HUES48 (cell line): ENCODE measurements at regions not wholly inside any gene's neighbourhood (a gene's known extent, or its start where the extent isn't known, plus 50 kb on each side); places are given as distances from the start of the nearest gene placed in this dataset.

Experiments used
- H3K27ac ChIP-seq: one replicate; pipeline ENCODE4 v1.7.0; 2013; ENCODE audit warnings: low read depth, low read length, inconsistent platforms
- H3K27me3 ChIP-seq: 2 replicates; pipeline ENCODE4 v1.6.1; 2013; ENCODE audit warnings: mild to moderate bottlenecking, low read length; ENCODE audit not compliant: control insufficient read depth, insufficient read depth
- H3K36me3 ChIP-seq: 2 replicates; pipeline ENCODE4 v1.6.1; 2013; ENCODE audit warnings: low read length; ENCODE audit not compliant: control insufficient read depth, insufficient read depth
- H3K4me1 ChIP-seq: 2 replicates; pipeline ENCODE4 v1.6.1; 2013; ENCODE audit warnings: mild to moderate bottlenecking, low read length; ENCODE audit not compliant: control insufficient read depth, insufficient read depth
- H3K4me3 ChIP-seq: 2 replicates; pipeline ENCODE4 v1.5.1; 2013; ENCODE audit warnings: mild to moderate bottlenecking, low read depth, low read length
- H3K9ac ChIP-seq: 2 replicates; pipeline ENCODE4 v1.6.1; 2013; ENCODE audit warnings: mild to moderate bottlenecking, low read depth, low read length, moderate library complexity
- H3K9me3 ChIP-seq: 2 replicates; pipeline ENCODE4 v1.6.1; 2013; ENCODE audit warnings: low read length; ENCODE audit not compliant: control insufficient read depth, insufficient read depth

DNA sequence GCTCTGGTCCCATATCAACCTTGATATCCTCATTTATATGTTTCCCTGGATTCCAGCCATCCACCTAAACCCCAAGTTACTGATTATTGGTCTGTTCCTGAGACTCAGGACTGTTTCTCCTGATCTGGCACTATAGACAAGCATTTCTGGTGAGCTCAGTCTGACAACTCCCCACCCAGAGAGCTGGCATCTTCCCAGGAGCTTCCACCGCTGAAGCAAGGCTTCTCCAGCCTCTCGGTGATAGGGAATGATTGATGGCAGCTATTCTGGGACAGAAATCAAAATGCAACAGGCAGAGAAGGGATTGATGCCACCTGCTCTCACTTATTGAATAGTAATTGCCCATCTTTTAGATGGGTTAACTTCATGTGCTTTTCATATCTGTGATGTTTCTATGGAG, 169.7 kb upstream of the GGTLC1 start:
- H3K4me3 ChIP-seq = no peak overlapping the region
- H3K36me3 ChIP-seq = no peaks in the 10 kb centered on the region
- no peaks in the 10 kb centered on the region for H3K27me3 ChIP-seq
- no peaks in the 10 kb centered on the region for H3K4me1 ChIP-seq
- no peak overlapping the region for H3K27ac ChIP-seq
- no peaks in the 10 kb centered on the region for H3K9me3 ChIP-seq
- H3K9ac ChIP-seq = no peak overlapping the region

DNA sequence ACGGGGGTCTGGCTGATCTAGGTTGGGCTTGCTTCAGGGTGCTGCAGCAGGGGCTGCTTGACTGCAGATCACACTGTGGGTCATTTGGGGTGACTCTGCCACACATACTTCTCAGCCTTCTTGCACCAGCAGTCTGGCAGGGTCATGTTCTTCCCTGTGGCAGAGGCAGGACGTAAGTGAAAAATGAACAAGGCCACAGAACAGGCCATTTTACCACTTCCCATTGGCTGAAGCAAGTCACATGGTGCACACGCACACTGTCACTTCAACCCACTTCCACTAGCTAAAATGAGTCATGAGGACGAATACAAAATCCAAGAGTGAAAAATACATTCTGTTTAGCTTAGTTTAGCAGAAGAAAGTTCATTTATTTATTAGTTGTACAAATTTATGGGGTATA, 168.6 kb upstream of the GGTLC1 start:
- H3K36me3 ChIP-seq = no peaks in the 10 kb centered on the region
- H3K27ac ChIP-seq = no peak overlapping the region
- no peaks in the 10 kb centered on the region for H3K4me1 ChIP-seq
- H3K4me3 ChIP-seq = no peak overlapping the region
- no peaks in the 10 kb centered on the region for H3K9me3 ChIP-seq
- no peak overlapping the region for H3K9ac ChIP-seq
- H3K27me3 ChIP-seq = no peaks in the 10 kb centered on the region

DNA sequence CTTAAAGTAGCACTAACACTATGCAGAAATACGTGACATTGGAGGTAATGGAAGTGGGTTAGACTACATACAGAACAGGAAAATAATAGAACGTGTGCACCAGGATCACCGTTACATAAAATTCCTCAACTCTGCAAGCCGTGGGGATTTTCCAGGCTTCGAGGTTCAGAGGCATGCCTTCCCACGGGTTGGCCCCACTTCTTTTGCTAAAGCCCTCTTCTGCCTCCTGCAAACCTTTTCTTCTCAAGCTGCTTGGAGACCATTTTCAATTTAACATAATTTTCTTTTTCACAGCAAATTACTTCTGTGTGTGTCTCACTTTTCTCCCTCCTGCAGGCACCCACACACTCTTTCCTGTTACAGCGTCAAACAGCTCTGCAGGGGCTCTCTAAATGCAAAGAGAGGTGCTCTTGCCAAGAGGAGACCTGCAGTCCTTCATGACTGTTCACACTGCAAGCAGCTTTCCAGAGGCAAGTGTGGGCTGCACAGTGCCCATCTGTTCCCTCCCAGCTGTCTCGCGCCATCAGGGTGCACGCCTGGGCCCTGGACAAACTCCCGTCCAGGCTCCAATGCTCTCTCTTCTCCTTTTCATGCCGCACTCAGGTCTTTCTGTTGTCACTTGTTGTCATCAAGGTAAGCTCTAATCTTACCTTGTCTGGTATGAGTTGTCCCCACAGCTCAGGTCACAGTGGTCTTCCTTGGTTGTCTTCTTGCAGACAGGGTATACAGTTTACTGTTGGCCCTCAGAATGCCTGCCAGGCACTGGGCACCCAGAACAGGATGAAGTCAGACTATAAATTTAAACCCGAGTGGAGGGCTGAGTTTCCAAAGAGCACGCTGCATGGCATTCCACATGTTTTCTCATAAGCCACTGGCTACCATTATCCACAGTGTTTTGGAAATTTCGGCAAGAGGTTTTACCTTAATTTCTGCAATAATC, 164.8 kb upstream of the GGTLC1 start:
- no peak overlapping the region for H3K27ac ChIP-seq

DNA sequence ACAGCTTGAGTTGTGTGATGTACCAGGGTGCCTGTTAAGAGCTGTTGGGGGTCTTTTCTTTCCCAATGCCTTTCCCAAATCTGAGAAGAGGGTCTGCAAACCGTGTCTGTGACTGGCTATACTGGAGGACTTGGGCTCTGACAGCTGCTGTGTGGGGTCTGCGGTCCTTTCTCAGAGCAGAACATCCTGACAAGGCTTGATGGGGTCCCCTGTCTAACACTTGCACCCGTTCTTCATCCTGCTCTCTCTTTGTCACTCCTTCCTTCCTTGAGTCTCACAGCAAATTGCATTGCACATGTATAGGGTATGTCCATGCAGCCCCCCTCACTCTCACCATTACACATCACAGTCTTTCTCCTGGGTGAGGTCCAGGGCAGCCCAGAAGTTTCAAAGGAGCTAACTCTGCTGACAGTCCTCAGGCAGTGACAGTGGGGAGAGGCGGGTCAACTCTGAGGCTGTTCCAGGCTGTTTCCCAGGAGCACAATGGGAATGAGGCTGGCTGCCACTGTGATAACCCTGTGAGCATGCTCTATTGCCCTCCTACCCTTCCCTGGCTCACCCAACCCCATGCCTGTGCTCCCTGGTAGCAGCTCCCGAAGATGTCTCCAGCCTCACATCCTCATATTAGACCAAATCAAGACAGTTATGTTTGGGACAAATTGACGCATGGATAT, 163.2 kb upstream of the GGTLC1 start:
- H3K4me1 ChIP-seq = no peaks in the 10 kb centered on the region
- no peak overlapping the region for H3K27ac ChIP-seq
- no peaks in the 10 kb centered on the region for H3K36me3 ChIP-seq

More for the DNA sequence above, 164.8 kb upstream of the GGTLC1 start:
- Histone ChIP-seq H3K36me3 (no peaks in the 10 kb centered on the region), H3K9ac (no peak overlapping the region), H3K9me3 (no peaks in the 10 kb centered on the region), H3K4me3 (no peak overlapping the region), H3K27me3 (no peaks in the 10 kb centered on the region), H3K4me1 (no peaks in the 10 kb centered on the region)

DNA sequence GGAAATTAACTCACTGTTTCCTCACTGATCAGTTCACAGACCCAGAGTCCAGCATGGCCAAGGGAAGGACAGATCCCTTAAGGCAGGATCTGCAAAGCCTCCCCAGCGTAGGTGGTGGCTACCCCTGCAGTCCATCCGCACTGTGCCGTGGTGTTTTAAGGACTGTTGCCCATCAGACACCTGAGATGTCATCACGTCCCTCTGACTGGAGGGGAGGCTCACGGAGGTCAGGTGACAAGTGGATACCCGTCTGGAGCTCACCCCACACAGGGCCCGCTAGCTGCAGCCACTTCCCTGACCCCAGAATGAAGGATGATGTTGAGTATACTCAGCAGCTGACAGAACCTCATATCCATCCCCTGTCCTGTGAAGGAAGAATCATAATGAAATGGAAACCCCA, 161.8 kb upstream of the GGTLC1 start:
- no peaks in the 10 kb centered on the region for H3K27me3 ChIP-seq
- no peaks in the 10 kb centered on the region for H3K9me3 ChIP-seq
- no peak overlapping the region for H3K9ac ChIP-seq
- no peaks in the 10 kb centered on the region for H3K4me1 ChIP-seq
- H3K4me3 ChIP-seq = no peak overlapping the region
- no peaks in the 10 kb centered on the region for H3K36me3 ChIP-seq
- no peak overlapping the region for H3K27ac ChIP-seq

More for the DNA sequence above, 163.2 kb upstream of the GGTLC1 start:
- H3K9ac ChIP-seq = no peak overlapping the region
- no peaks in the 10 kb centered on the region for H3K27me3 ChIP-seq
- H3K9me3 ChIP-seq = no peaks in the 10 kb centered on the region
- no peak overlapping the region for H3K4me3 ChIP-seq

DNA sequence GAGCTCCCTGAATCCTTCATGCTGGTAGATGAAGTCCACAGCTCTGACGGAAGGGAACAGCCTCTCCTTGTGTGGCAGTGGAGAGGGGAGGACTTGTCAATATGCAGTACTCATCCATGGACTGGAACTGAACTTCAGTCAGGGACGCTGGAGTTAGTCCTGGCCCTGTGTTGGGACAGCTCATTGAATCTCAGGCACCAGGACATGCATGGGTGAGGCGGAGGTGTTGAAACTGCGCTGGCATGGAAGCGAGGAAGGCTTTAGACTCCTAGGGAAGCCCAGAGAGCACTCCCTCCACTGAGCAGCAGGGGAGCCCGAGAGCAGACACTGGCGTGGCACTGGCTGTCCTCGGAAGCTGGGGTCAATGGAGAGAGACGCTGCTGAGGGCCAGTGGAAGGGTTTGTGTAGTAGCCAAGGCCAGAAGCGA, 161.3 kb upstream of the GGTLC1 start:
- no peaks in the 10 kb centered on the region for H3K27me3 ChIP-seq
- no peak overlapping the region for H3K9ac ChIP-seq
- H3K4me1 ChIP-seq = no peaks in the 10 kb centered on the region
- H3K4me3 ChIP-seq = no peak overlapping the region
- H3K36me3 ChIP-seq = no peaks in the 10 kb centered on the region
- H3K9me3 ChIP-seq = no peaks in the 10 kb centered on the region
- no peak overlapping the region for H3K27ac ChIP-seq

DNA sequence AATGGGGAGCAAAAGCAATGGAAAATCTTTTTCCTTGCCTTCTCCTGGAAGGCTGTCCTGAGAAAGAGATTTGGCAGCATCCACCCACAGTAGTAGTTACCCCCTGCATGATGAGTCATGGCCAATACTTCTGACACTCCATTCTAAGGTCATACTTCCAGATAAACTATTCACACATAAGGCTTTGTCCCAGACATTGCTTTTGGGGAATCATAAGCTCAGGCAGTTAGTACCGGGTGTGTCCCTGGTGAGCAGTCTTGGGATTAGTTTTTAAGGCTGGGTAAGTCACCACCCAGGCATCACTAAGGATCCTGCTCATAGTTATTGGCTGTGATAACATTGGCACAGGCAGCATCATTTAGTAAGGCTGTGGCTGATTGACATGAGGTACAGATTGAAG, 160.6 kb upstream of the GGTLC1 start:
- H3K9me3 ChIP-seq = no peaks in the 10 kb centered on the region
- no peak overlapping the region for H3K27ac ChIP-seq
- H3K9ac ChIP-seq = no peak overlapping the region
- H3K4me3 ChIP-seq = no peak overlapping the region
- H3K36me3 ChIP-seq = no peaks in the 10 kb centered on the region
- H3K4me1 ChIP-seq = no peaks in the 10 kb centered on the region
- no peaks in the 10 kb centered on the region for H3K27me3 ChIP-seq

DNA sequence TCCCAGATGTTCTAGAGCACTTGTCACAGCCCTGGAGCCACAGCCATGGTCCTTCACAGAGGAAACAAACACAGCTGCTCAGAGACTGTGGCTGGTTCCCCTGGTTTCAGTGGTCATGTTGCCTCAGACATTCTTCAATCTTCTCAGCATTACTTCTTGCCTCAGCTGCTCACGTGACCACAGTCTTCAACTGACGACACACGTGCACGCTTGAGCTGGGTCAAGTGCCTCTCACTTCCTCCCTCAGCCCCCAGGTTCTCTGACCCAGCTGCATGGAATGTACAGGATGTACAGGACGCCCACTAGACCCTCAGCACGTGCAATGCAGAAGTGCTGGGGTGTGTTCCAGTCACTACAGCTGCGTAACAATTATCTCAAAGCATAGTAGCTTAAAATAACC, 159.8 kb upstream of the GGTLC1 start:
- H3K27me3 ChIP-seq = no peaks in the 10 kb centered on the region
- H3K9ac ChIP-seq = no peak overlapping the region
- no peak overlapping the region for H3K27ac ChIP-seq
- H3K4me1 ChIP-seq = no peaks in the 10 kb centered on the region
- H3K36me3 ChIP-seq = no peaks in the 10 kb centered on the region
- no peak overlapping the region for H3K4me3 ChIP-seq
- H3K9me3 ChIP-seq = no peaks in the 10 kb centered on the region

DNA sequence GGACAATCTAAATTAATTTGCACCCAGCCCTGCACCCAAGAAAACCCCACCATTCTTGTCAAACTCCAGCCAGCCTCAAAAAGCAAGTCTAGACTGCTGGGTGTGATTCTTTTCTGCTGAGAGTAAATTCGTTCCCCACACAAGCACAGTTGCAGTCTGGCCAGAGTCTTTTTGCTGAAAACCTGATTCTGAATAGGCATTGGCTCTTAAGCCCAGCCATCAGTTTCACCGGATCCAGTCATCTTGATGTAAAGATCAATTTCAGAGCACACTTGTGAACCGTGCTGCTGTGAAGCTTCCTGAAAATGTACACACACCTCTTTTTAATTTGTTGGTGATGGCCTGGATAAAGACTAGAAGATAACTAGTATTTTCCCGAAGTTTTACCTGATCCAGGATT, 159.4 kb upstream of the GGTLC1 start:
- H3K4me1 ChIP-seq = no peaks in the 10 kb centered on the region
- no peaks in the 10 kb centered on the region for H3K9me3 ChIP-seq
- no peak overlapping the region for H3K4me3 ChIP-seq
- no peaks in the 10 kb centered on the region for H3K36me3 ChIP-seq
- H3K27ac ChIP-seq = no peak overlapping the region
- H3K9ac ChIP-seq = no peak overlapping the region
- no peaks in the 10 kb centered on the region for H3K27me3 ChIP-seq

DNA sequence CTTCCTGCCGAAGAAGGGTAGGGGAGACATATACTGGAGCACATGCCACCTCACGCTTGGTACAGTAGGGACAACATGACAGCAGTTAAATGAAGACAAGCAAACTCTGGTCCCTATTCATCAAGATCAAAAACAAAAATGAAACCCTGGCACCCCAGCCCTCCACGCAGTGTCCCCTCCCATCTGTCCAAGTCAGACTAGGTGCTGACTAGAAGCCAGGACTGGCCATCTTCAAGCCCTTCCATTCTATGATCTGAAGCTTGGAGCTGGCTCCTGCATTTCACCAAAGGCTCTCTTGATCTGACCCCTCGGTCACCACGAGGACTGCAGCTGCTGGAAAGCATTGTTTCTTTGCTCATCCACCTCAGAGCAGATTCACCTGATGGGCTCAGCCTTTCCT, 158.9 kb upstream of the GGTLC1 start:
- no peaks in the 10 kb centered on the region for H3K36me3 ChIP-seq
- no peaks in the 10 kb centered on the region for H3K4me1 ChIP-seq
- H3K9ac ChIP-seq = no peak overlapping the region
- H3K4me3 ChIP-seq = no peak overlapping the region
- no peak overlapping the region for H3K27ac ChIP-seq
- H3K27me3 ChIP-seq = no peaks in the 10 kb centered on the region
- H3K9me3 ChIP-seq = no peaks in the 10 kb centered on the region

DNA sequence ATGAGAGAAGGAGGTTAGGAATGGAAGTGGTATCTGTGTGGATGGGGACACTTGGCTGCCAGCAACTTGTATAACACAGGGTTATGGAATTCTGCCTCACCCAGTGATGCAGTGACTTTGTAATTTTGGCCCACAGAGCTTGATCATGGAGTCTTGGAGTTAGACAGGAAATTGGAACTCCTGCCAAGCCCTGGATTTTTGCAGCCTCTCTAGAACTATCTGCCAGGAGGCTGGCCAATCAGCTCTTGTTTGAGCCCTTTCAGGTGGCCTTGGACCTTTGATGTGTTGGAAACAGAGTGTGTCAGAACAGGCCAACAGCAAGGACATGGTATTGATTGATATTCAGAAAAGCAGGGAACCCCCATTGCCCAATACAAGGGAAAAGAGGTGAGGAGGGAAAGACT, 157.7 kb upstream of the GGTLC1 start:
- Histone ChIP-seq H3K27ac (no peak overlapping the region), H3K4me3 (no peak overlapping the region), H3K9ac (no peak overlapping the region), H3K4me1 (no peaks in the 10 kb centered on the region), H3K36me3 (no peaks in the 10 kb centered on the region), H3K9me3 (no peaks in the 10 kb centered on the region; the same call in 1 of the 2 replicates), H3K27me3 (no peaks in the 10 kb centered on the region)
